HCT116 (cell line): ENCODE measurements at regions not wholly inside any gene's neighbourhood (a gene's known extent, or its start where the extent isn't known, plus 50 kb on each side); places are given as distances from the start of the nearest gene placed in this dataset.

Source experiments
- ATAC-seq: fragments of 200-7000 bp; cut with Tn5 transposase; 2 replicates; pipeline ENCODE4 v1.9.1; 2020; ENCODE audit warnings: mild to moderate bottlenecking, moderate library complexity
- BruUV-seq: library from RNA; stranded (reverse); fragments of 400-500 nt; replicated peaks from 2 replicates; lab custom pipeline; 2021; lab: Mats Ljungman, UMichigan
- CTCF ChIA-PET: fragments of 300-600 bp; sonication (Branson Sonifier 250); formaldehyde crosslinking; loops from one replicate; lab custom pipeline; 2021; ENCODE audit warnings: antibody characterized with exemption; lab: Charles Lee
- POLR2A ChIA-PET: fragments of 300-600, 350-600 bp; sonication (Branson Sonifier 250); formaldehyde crosslinking; loops from one replicate; lab custom pipeline; 2021; ENCODE audit warnings: antibody characterized with exemption; lab: Charles Lee
- RAD21 ChIA-PET, 2 experiments: fragments of 300-600 bp; sonication (Branson Sonifier 250); formaldehyde crosslinking; loops; one replicate each; lab custom pipeline; 2023; ENCODE audit warnings: low total read pairs in 2 of 2; ENCODE audit not compliant: uncharacterized antibody in 2 of 2, unreplicated experiment in 2 of 2, low non-redundant PET in 1 of 2; lab: Charles Lee
- DNase-seq: peaks from one replicate; pipeline ENCODE4 v3.0.0-alpha.2; 2010; ENCODE audit warnings: low read depth, low spot score
- H2AFZ ChIP-seq: fragments of 200-600 bp; shearing (Covaris generic), sonication (generic); 2 replicates; pipeline ENCODE4 v1.6.1; 2017; ENCODE audit warnings: low read depth, mixed run types, mixed read lengths, antibody characterized with exemption, low read length; ENCODE audit not compliant: poor library complexity, severe bottlenecking
- H3K27ac ChIP-seq: 2 replicates; pipeline ENCODE4 v1.5.1; 2012; ENCODE audit warnings: low read depth, low read length
- H3K27me3 ChIP-seq: fragments of 200-600 bp; sonication (generic); 2 replicates; pipeline ENCODE4 v1.6.1; 2016; ENCODE audit warnings: mixed run types, low read length, mixed read lengths; ENCODE audit not compliant: insufficient read depth
- H3K36me3 ChIP-seq, 2 experiments: fragments of 200-500 bp in 1 of 2; fragments of 200-600 bp in 1 of 2; sonication (Bioruptor generic) in 1 of 2; sonication (generic) in 1 of 2; 2 replicates each; pipeline versions ENCODE4 v1.5.1 to v1.6.1; 2014 to 2016; ENCODE audit warnings: low read length in 2 of 2, inconsistent platforms in 1 of 2, mixed read lengths in 1 of 2, mixed run types in 1 of 2; ENCODE audit not compliant: insufficient read depth in 2 of 2, control insufficient read depth in 1 of 2
- H3K4me1 ChIP-seq, 2 experiments: fragments of 200-600 bp in 1 of 2; sonication (generic) in 1 of 2; 2 replicates each; pipeline versions ENCODE4 v1.5.1 to v1.6.1; 2012 to 2017; ENCODE audit warnings: low read length in 2 of 2, inconsistent platforms in 1 of 2, mild to moderate bottlenecking in 1 of 2, mixed read lengths in 1 of 2, mixed run types in 1 of 2, moderate library complexity in 1 of 2; ENCODE audit not compliant: insufficient read depth in 2 of 2, control insufficient read depth in 1 of 2
- H3K4me2 ChIP-seq: fragments of 200-600 bp; sonication (generic); 2 replicates; pipeline ENCODE4 v1.6.1; 2017; ENCODE audit warnings: mixed run types, low read length, mixed read lengths
- H3K4me3 ChIP-seq, 2 experiments: fragments of 200-600 bp in 1 of 2; sonication (generic) in 1 of 2; replicated peaks in 1 of 2; 2 replicates each; pipeline ENCODE4 v1.5.1; 2011 to 2016; ENCODE audit warnings: low read length in 2 of 2, control low read depth in 1 of 2, low read depth in 1 of 2, mild to moderate bottlenecking in 1 of 2, mixed read lengths in 1 of 2, mixed run types in 1 of 2
- H3K79me2 ChIP-seq: fragments of 200-600 bp; sonication (generic); 2 replicates; pipeline ENCODE4 v1.6.1; 2017; ENCODE audit warnings: mild to moderate bottlenecking, mixed run types, low read length, moderate library complexity, mixed read lengths; ENCODE audit not compliant: insufficient read depth
- H3K9ac ChIP-seq: fragments of 200-600 bp; sonication (generic); 2 replicates; pipeline ENCODE4 v1.6.1; 2016; ENCODE audit warnings: low read length, mixed read lengths
- H3K9me2 ChIP-seq: fragments of 200-600 bp; sonication (generic), shearing (Covaris generic); 2 replicates; pipeline ENCODE4 v1.6.1; 2017; ENCODE audit warnings: mixed run types, mild to moderate bottlenecking, moderate library complexity; ENCODE audit not compliant: insufficient read depth
- H3K9me3 ChIP-seq, 2 experiments: fragments of 200-500 bp in 1 of 2; fragments of 200-600 bp in 1 of 2; sonication (Bioruptor generic) in 1 of 2; sonication (generic) in 1 of 2; 2 replicates each; pipeline ENCODE4 v1.6.1; 2014 to 2017; ENCODE audit warnings: low read length in 2 of 2, mixed read lengths in 2 of 2, inconsistent platforms in 1 of 2, low read depth in 1 of 2, mild to moderate bottlenecking in 1 of 2, mixed run types in 1 of 2, moderate library complexity in 1 of 2; ENCODE audit not compliant: control insufficient read depth in 1 of 2, insufficient read depth in 1 of 2
- H4K20me1 ChIP-seq: fragments of 200-600 bp; sonication (generic), shearing (Covaris generic); 2 replicates; pipeline ENCODE4 v1.6.1; 2017; ENCODE audit warnings: mixed run types, mild to moderate bottlenecking, moderate library complexity; ENCODE audit not compliant: insufficient read depth
- ATF3 ChIP-seq: IDR thresholded peaks from 2 replicates; pipeline ENCODE4 v1.6.1; 2012
- CBX3 ChIP-seq: IDR thresholded peaks from 2 replicates; pipeline ENCODE4 v1.6.1; 2012; ENCODE audit warnings: low read depth
- CEBPB ChIP-seq: IDR thresholded peaks from 2 replicates; pipeline ENCODE4 v1.6.1; 2012; ENCODE audit warnings: low read depth
- ELF1 ChIP-seq: IDR thresholded peaks from 2 replicates; pipeline ENCODE4 v1.6.1; 2012; ENCODE audit warnings: low read depth, borderline replicate concordance
- EZH2 ChIP-seq: fragments of 200-600 bp; sonication (generic); IDR thresholded peaks from 2 replicates; pipeline ENCODE4 v1.6.1; 2017; ENCODE audit warnings: antibody characterized with exemption, mixed run types
- EZH2phosphoT487 ChIP-seq: fragments of 200-600 bp; IDR thresholded peaks from 2 replicates; pipeline ENCODE4 v1.6.1; 2018; ENCODE audit warnings: antibody characterized with exemption, borderline replicate concordance
- JUND ChIP-seq: IDR thresholded peaks from 2 replicates; pipeline ENCODE4 v1.6.1; 2012
- MAX ChIP-seq: IDR thresholded peaks from 2 replicates; pipeline ENCODE4 v1.6.1; 2012
- POLR2AphosphoS5 ChIP-seq: IDR thresholded peaks from 2 replicates; pipeline ENCODE4 v1.6.1; 2011; ENCODE audit warnings: mild to moderate bottlenecking, low read depth, low read length, moderate library complexity
- RAD21 ChIP-seq: IDR thresholded peaks from 2 replicates; pipeline ENCODE4 v1.6.1; 2012; ENCODE audit warnings: low read depth, mild to moderate bottlenecking
- REST ChIP-seq: IDR thresholded peaks from 2 replicates; pipeline ENCODE4 v1.6.1; 2012; ENCODE audit warnings: low read depth
- SIN3A ChIP-seq: IDR thresholded peaks from 2 replicates; pipeline ENCODE4 v1.6.1; 2012; ENCODE audit warnings: low read depth
- SRF ChIP-seq: IDR thresholded peaks from 2 replicates; pipeline ENCODE4 v1.6.1; 2012; ENCODE audit warnings: low read depth
- TCF7L2 ChIP-seq: IDR thresholded peaks from 2 replicates; pipeline ENCODE4 v1.7.0; 2011; ENCODE audit warnings: borderline replicate concordance, inconsistent platforms; ENCODE audit not compliant: insufficient read depth, insufficient read length; ENCODE audit errors: extremely low read depth
- YY1 ChIP-seq: IDR thresholded peaks from 2 replicates; pipeline ENCODE4 v1.6.1; 2011; ENCODE audit warnings: low read length, low read depth, moderate library complexity, mild to moderate bottlenecking; ENCODE audit not compliant: insufficient replicate concordance; ENCODE audit errors: extremely low read depth
- ZFX ChIP-seq: fragments of 450-650 bp; IDR thresholded peaks from 2 replicates; pipeline ENCODE4 v1.6.1; 2017
- ZNF274 ChIP-seq: fragments of 200-500 bp; sonication (Bioruptor generic); IDR thresholded peaks from 2 replicates; pipeline ENCODE4 v1.6.1; 2014; ENCODE audit warnings: mild to moderate bottlenecking, low read depth, low read length, inconsistent platforms
- intact Hi-C: fragments of 100-400 bp; cut with micrococcal nuclease; formaldehyde crosslinking; loops from 2 replicates; pipeline ENCODE4 v1.10.0; 2022

- Histone ChIP-seq H3K9me2 (no peaks in the 10 kb centered on the region), H3K27me3 (no peaks in the 10 kb centered on the region), H3K9ac (no peak overlapping the region), H3K4me2 (no peak overlapping the region), H3K79me2 (no peaks in the 10 kb centered on the region), H3K9me3 (no peaks in the 10 kb centered on the region), H3K27ac (no peak overlapping the region), H2AFZ (no peak overlapping the region), H3K4me3 (no peak overlapping the region), H3K4me1 (no peaks in the 10 kb centered on the region), H4K20me1 (no peaks in the 10 kb centered on the region), H3K36me3 (no peaks in the 10 kb centered on the region)
- ChIA-PET CTCF (no interaction called here), RAD21 (no interaction called here), POLR2A (no interaction called here)
- TF ChIP-seq YY1 (no peak), ELF1 (no peak), ATF3 (no peak), ZNF274 (no peak), TCF7L2 (no peak), REST (no peak), EZH2 (no peak), MAX (no peak), SIN3A (no peak), SRF (no peak), POLR2AphosphoS5 (no peak), EZH2phosphoT487 (no peak), JUND (no peak), ZFX (no peak), RAD21 (no peak), CBX3 (no peak), CEBPB (no peak)
- BruUV-seq, result no TSS peak
- intact Hi-C loops, result no loop called here
- DNase-seq, result no peak
- no peak for ATAC-seq
These were observed 893.4 kb upstream of the TMEM132C start for GRCh38 chr12:127373559-127373958.
